NCI-H2107 (cell line): ENCODE measurements at regions not wholly inside any gene's neighbourhood (a gene's known extent, or its start where the extent isn't known, plus 50 kb on each side); places are given as distances from the start of the nearest gene placed in this dataset.
A peak's percentile ranks its signal among the peaks of the same experiment; 100 is the strongest.

Experiments used
- DNase-seq: peaks from one replicate; lab custom pipeline; 2025; lab: John Stamatoyannopoulos, UW

DNA sequence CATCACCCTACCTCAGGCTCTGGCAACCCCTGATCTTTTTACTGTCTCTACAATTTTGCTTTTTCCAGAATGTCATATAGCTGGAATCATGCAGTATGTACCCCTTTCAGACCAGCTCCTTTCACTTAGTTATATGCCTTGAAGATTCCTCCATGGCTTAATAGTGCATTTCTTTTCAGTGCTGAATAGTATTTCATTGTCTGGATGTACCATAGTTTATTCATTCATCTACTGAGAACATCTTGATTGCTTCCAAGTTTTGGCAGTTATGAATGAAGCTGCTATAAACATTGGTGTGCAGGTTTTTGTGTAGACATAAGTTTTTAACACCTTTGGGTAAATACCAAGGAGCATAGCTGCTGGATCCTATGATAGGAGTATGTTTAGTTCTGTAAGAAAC is 50.8 kb upstream of the ANP32A start:
- DNase-seq, result no peak

DNA sequence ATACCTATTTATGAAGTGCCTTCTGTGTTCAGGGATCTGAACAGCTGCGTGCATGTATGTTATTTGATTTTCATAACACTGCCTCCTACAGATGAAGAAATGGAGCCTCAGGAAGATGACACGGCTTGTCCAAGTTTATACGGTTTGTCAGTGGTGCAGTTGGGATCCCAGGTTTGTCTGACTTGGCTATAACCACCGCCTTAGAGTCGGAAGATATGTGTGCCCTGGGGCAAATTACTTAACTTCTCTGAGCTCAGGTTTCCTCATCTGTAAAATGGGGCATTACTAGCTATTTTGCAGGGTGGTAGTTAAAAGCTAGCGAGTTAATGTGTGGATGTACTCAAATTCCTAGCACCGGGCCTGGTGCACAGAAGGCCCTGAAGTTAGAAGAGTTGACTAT is 54.1 kb upstream of the ANP32A start:
- DNase-seq, result no peak

- peak; percentile 67 for DNase-seq
Observed at GRCh38 chr15:68875377-68876116, 54.8 kb upstream of the SPESP1 start.

DNA sequence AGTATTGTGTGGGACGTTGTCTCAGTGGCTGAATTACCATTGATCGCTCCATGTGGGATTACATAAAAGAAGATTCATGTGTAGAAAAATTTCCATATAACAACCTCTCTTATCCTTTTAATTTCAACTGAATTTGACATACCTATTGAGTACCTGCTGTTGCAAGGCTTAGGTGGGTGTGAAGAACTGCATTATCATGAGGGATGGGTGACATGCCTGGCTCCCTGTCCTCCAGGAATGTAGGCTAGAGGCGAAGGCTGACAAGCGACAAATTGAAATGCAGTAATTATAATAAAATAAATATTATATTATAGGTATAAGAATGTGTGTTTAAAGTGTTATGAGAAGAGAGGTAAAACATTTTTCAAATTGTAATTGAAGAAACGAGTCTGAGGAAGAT is 52.7 kb upstream of the SPESP1 start:
- DNase-seq, result no peak

GRCh38 chr15:68880382-68880781 is 49.9 kb upstream of the SPESP1 start:
- no peak for DNase-seq
